Transverse colon (tissue), 4 donors: ENCODE measurements at regions not wholly inside any gene's neighbourhood (a gene's known extent, or its start where the extent isn't known, plus 50 kb on each side); places are given as distances from the start of the nearest gene placed in this dataset.

Experiments
- DNase-seq: peaks from one replicate; pipeline ENCODE4 v3.0.0-alpha.2; 2019
- H3K27ac ChIP-seq, 4 donors: fragments of 200-600 bp; sonication (generic); 2 replicates each; pipeline ENCODE4 v1.5.1; 2016 to 2018; ENCODE audit warnings: inconsistent platforms in 4 of 4
- H3K27me3 ChIP-seq: fragments of 200-600 bp; sonication (generic); 2 replicates; pipeline ENCODE4 v1.5.1; 2017; ENCODE audit warnings: inconsistent platforms
- H3K36me3 ChIP-seq, 4 donors: fragments of 200-600 bp; sonication (generic); 2 replicates each; pipeline ENCODE4 v1.5.1; 2017 to 2019; ENCODE audit warnings: inconsistent platforms in 4 of 4
- H3K4me1 ChIP-seq, 4 donors: fragments of 200-600 bp; sonication (generic); 2 replicates each; pipeline ENCODE4 v1.5.1; 2017 to 2020; ENCODE audit warnings: inconsistent platforms in 4 of 4
- H3K4me3 ChIP-seq, 4 donors: fragments of 200-600 bp; sonication (generic); 1 replicate in 1 of 4; 2 replicates in 3 of 4; pipeline versions ENCODE4 v1.5.1 to v1.6.1; 2017 to 2019; ENCODE audit warnings: inconsistent platforms in 4 of 4
- H3K9me3 ChIP-seq, 2 donors: fragments of 200-600 bp; sonication (generic); 2 replicates each; pipeline ENCODE4 v1.5.1; 2017 to 2019; ENCODE audit warnings: inconsistent platforms in 2 of 2
- EP300 ChIP-seq: sonication (generic); formaldehyde crosslinking; IDR thresholded peaks from one replicate; pipeline ENCODE4 v1.6.1; 2017; ENCODE audit warnings: antibody characterized with exemption, low read depth
- POLR2A ChIP-seq: fragments of 450-650 bp; IDR thresholded peaks from one replicate; pipeline ENCODE4 v1.6.1; 2016; ENCODE audit warnings: antibody characterized with exemption, mild to moderate bottlenecking, moderate library complexity
- POLR2AphosphoS5 ChIP-seq, 3 donors: sonication (generic); formaldehyde crosslinking; IDR thresholded peaks; one replicate each; pipeline ENCODE4 v1.6.1; 2016; ENCODE audit warnings: antibody characterized with exemption in 3 of 3
- WGBS, 2 donors: methylation state at CpG; one replicate each; pipeline ENCODE4 v1.1.5; 2018; ENCODE audit warnings: low coverage in 1 of 2; 5-methylcytosine and 5-hydroxymethylcytosine counted together
- in situ Hi-C, 4 donors: fragments of 200-750 bp; cut with MboI; loops; one replicate each; pipeline versions ENCODE4 v1.15.0 to v1.15.1; 2017; ENCODE audit warnings: low sequenced_read_pairs in 3 of 4, low pct_ligation_motif_present in 1 of 4, low pct_unique_long_range_greater_than_20kb in 1 of 4
- intact Hi-C: fragments of 100-400 bp; cut with DNase I; formaldehyde crosslinking; loops from one replicate; pipeline ENCODE4 v1.15.1; 2023; ENCODE audit warnings: low total_unique reads
- TF ChIP-seq, protein P1 (sequence below), 5 experiments: fragments of 200-600 bp in 3 of 5; fragments of 450-650 bp in 2 of 5; sonication (generic) in 3 of 5; IDR thresholded peaks; 1 replicate in 2 of 5; 2 replicates in 3 of 5; pipeline ENCODE4 v1.5.1; 2016 to 2017; ENCODE audit warnings: antibody characterized with exemption in 5 of 5, inconsistent platforms in 3 of 5, mild to moderate bottlenecking in 2 of 5, moderate library complexity in 1 of 5

DNA sequence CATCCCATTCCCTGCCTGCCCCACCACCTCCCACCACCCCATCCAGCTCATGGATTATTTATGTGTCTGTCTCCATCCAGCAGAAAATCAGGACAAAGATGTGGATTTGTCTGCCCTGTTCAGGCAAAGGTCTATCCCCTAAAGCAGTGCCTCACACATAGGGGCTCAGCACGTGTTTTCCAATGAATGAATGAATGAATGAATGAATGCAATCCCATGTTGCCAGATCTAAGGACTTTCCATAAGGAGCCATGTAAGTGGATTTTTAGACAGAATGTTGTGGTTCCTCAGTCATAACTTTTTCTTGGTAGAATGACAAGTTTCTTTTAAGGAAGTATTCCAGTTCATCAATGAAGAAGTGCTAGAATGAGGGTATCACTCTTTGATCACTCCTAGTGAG lies 133.7 kb downstream of the RNASET2 start:
- no peaks in the 10 kb centered on the region for H3K27me3 ChIP-seq
- no peak overlapping the region for H3K4me3 ChIP-seq
- TF ChIP-seq EP300 (no peak), POLR2A (no peak), POLR2AphosphoS5 (IDR thresholded peaks at IDR 0.05) (no peak)
- TF ChIP-seq, protein P1, sequence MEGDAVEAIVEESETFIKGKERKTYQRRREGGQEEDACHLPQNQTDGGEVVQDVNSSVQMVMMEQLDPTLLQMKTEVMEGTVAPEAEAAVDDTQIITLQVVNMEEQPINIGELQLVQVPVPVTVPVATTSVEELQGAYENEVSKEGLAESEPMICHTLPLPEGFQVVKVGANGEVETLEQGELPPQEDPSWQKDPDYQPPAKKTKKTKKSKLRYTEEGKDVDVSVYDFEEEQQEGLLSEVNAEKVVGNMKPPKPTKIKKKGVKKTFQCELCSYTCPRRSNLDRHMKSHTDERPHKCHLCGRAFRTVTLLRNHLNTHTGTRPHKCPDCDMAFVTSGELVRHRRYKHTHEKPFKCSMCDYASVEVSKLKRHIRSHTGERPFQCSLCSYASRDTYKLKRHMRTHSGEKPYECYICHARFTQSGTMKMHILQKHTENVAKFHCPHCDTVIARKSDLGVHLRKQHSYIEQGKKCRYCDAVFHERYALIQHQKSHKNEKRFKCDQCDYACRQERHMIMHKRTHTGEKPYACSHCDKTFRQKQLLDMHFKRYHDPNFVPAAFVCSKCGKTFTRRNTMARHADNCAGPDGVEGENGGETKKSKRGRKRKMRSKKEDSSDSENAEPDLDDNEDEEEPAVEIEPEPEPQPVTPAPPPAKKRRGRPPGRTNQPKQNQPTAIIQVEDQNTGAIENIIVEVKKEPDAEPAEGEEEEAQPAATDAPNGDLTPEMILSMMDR (IDR thresholded peaks at IDR 0.05): no peak
- DNase-seq: no peak
- H3K36me3 ChIP-seq: no peaks in the 10 kb centered on the region
- H3K27ac ChIP-seq: no peak overlapping the region
- intact Hi-C loops: no loop called here
- 67 to 85% methylated on average over 1 of the region's 1 CpG for WGBS, 2 donors
- no peaks in the 10 kb centered on the region for H3K9me3 ChIP-seq
- in situ Hi-C loops: no loop called here
- no peaks in the 10 kb centered on the region for H3K4me1 ChIP-seq

DNA sequence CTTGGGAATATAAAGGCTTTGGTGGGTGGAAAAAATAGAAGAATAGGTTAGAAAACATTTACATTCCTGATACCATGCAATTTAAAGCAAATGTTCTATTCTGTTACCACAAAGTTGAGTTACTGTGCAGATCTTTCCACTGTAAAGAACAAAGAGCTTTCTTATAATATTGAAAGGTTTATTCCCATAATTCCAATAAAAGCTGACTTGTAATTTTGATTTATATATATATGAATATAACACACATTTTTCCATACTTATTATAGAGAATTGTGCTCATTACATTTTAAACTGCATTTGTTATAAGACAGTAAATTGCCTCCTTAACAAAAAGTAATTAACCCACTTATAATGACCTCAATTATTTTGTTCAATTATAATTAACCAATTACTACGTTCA lies 135.9 kb downstream of the RNASET2 start:
- Histone ChIP-seq H3K27ac (no peak overlapping the region), H3K36me3 (no peaks in the 10 kb centered on the region), H3K27me3 (no peaks in the 10 kb centered on the region), H3K4me3 (no peak overlapping the region), H3K4me1 (no peaks in the 10 kb centered on the region), H3K9me3 (no peaks in the 10 kb centered on the region)
- intact Hi-C loops: no loop called here
- DNase-seq: no peak
- TF ChIP-seq EP300 (no peak), POLR2AphosphoS5 (IDR thresholded peaks at IDR 0.05) (no peak), POLR2A (no peak)
- TF ChIP-seq, protein P1 (IDR thresholded peaks at IDR 0.05): no peak
- WGBS, 2 donors: 79 to 88% methylated on average over 1 of the region's 1 CpG
- in situ Hi-C loops: no loop called here

DNA sequence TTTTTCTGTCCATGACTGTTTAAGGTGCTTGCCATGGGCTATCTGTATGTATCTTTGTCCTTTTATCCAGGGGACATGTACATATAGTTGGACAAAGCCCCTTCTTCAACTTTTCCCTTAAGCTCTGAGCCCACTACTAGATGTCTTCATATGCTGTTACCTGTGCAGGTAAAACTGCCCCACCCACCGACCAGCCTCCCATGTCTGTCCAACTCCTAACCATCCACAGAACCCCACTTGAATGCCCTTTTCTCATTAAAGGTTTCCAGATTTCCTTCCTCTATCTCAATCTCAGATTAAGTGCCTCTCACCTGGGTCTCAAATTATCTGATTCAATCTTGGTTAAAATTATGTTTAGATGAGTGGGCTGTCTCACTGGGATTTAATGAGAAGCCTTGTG lies 136.3 kb downstream of the RNASET2 start:
- DNase-seq: no peak
- Histone ChIP-seq H3K4me3 (no peak overlapping the region), H3K9me3 (no peaks in the 10 kb centered on the region), H3K36me3 (no peaks in the 10 kb centered on the region), H3K27ac (no peak overlapping the region), H3K27me3 (no peaks in the 10 kb centered on the region), H3K4me1 (no peaks in the 10 kb centered on the region)
- TF ChIP-seq, protein P1 (IDR thresholded peaks at IDR 0.05): no peak
- TF ChIP-seq POLR2A (no peak), EP300 (no peak), POLR2AphosphoS5 (IDR thresholded peaks at IDR 0.05) (no peak)
- in situ Hi-C loops (no loop called here), intact Hi-C loops (no loop called here)
- 67 to 75% methylated on average over 1 of the region's 1 CpG for WGBS, 2 donors

DNA sequence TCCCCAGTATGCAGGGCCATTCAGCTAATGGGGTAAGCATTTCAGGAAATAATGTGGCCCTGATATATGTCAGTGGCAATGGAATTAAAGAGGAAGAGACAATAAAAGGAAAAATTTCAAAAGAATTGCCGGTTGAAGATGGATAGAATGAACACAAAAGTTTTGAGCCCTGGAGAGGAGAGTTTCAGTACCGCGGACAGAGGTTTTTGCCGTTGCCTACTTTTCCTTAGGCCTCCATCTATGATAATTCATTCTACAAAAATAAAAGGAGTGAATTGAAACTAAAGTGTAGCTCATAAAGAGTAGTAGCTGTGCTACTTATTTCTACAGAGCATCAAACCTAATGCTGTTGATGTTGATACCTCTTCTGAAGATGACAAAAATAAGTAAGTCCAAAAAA lies 140.7 kb downstream of the RNASET2 start:
- intact Hi-C loops: no loop called here
- Histone ChIP-seq H3K4me3 (no peak overlapping the region), H3K27me3 (no peaks in the 10 kb centered on the region), H3K4me1 (no peaks in the 10 kb centered on the region), H3K36me3 (no peaks in the 10 kb centered on the region), H3K27ac (no peak overlapping the region), H3K9me3 (no peaks in the 10 kb centered on the region)
- no peak for DNase-seq
- TF ChIP-seq EP300 (no peak), POLR2AphosphoS5 (IDR thresholded peaks at IDR 0.05) (no peak), POLR2A (no peak)
- TF ChIP-seq, protein P1 (IDR thresholded peaks at IDR 0.05): no peak
- WGBS, 2 donors: 77 to 78% methylated on average over 4 of the region's 4 CpGs
- in situ Hi-C loops: no loop called here
